Endothelial cell of umbilical vein (primary cell): ENCODE measurements at regions not wholly inside any gene's neighbourhood (a gene's known extent, or its start where the extent isn't known, plus 50 kb on each side); places are given as distances from the start of the nearest gene placed in this dataset.

ENCODE experiments used
- BruUV-seq: library from RNA; stranded (reverse); fragments of 400-500 nt; replicated peaks from 2 replicates; lab custom pipeline; 2021; lab: Mats Ljungman, UMichigan
- CTCF ChIA-PET: fragments of 300-600, 350-600 bp; sonication (Branson Sonifier 250); formaldehyde crosslinking; loops from one replicate; lab custom pipeline; 2021; ENCODE audit warnings: antibody characterized with exemption, inconsistent platforms; lab: Charles Lee
- POLR2A ChIA-PET: fragments of 300-600, 350-600 bp; sonication (Branson Sonifier 250); formaldehyde crosslinking; loops from one replicate; lab custom pipeline; 2021; ENCODE audit warnings: antibody characterized with exemption, inconsistent platforms; lab: Charles Lee
- DNase-seq: peaks from one replicate; pipeline ENCODE4 v3.0.0-alpha.2; 2011; ENCODE audit warnings: low read depth, low spot score
- FAIRE-seq: peaks from 2 replicates; lab custom pipeline; 2011; peaks lifted over from hg19 to GRCh38; lab: Jason Lieb, UNC
- H2AFZ ChIP-seq: 2 replicates; pipeline ENCODE4 v1.6.0; 2012; ENCODE audit warnings: low read depth, low read length, control low read depth, inconsistent platforms
- H3K27ac ChIP-seq: 2 replicates; pipeline ENCODE4 v1.5.1; 2011; ENCODE audit warnings: low read depth, mild to moderate bottlenecking, control low read depth, low read length, moderate library complexity; ENCODE audit not compliant: insufficient read depth
- H3K27me3 ChIP-seq, 2 experiments: 2 replicates each; pipeline versions ENCODE4 v1.6.0 to v1.6.1; 2011; ENCODE audit warnings: low read length in 2 of 2, mixed read lengths in 1 of 2; ENCODE audit not compliant: control insufficient read depth in 2 of 2, insufficient read depth in 2 of 2
- H3K36me3 ChIP-seq, 2 experiments: 2 replicates in 1 of 2; 3 replicates in 1 of 2; pipeline ENCODE4 v1.5.1; 2011; ENCODE audit warnings: low read length in 2 of 2, mild to moderate bottlenecking in 1 of 2, moderate library complexity in 1 of 2; ENCODE audit not compliant: control insufficient read depth in 2 of 2, insufficient read depth in 2 of 2; ENCODE audit errors: extremely low read depth in 1 of 2
- H3K4me1 ChIP-seq: 3 replicates; pipeline ENCODE4 v1.5.1; 2011; ENCODE audit warnings: mild to moderate bottlenecking, low read length; ENCODE audit not compliant: control insufficient read depth, insufficient read depth; ENCODE audit errors: extremely low read depth
- H3K4me2 ChIP-seq: 2 replicates; pipeline ENCODE4 v1.6.1; 2011; ENCODE audit warnings: low read length, control low read depth, mixed read lengths; ENCODE audit not compliant: insufficient read depth
- H3K4me3 ChIP-seq, 3 experiments: fragments of 200-600 bp in 1 of 3; sonication (generic), shearing (Covaris generic) in 1 of 3; replicated peaks in 1 of 3; 2 replicates each; pipeline ENCODE4 v1.5.1; 2011 to 2016; ENCODE audit warnings: control low read depth in 3 of 3, low read length in 3 of 3, mild to moderate bottlenecking in 2 of 3, inconsistent platforms in 1 of 3, low read depth in 1 of 3, moderate library complexity in 1 of 3; ENCODE audit not compliant: insufficient read depth in 1 of 3
- H3K79me2 ChIP-seq: 2 replicates; pipeline ENCODE4 v1.6.0; 2012; ENCODE audit warnings: low read length, inconsistent platforms; ENCODE audit not compliant: control insufficient read depth, insufficient read depth
- H3K9ac ChIP-seq: replicated peaks from 2 replicates; pipeline ENCODE3; 2011; ENCODE audit warnings: low read length, control low read depth; ENCODE audit not compliant: insufficient read depth; ENCODE audit errors: extremely low read depth
- H3K9me1 ChIP-seq: replicated peaks from 3 replicates; pipeline ENCODE4 v1.6.0; 2011; ENCODE audit warnings: mild to moderate bottlenecking, low read length; ENCODE audit not compliant: control insufficient read depth, insufficient read depth; ENCODE audit errors: extremely low read depth
- H3K9me3 ChIP-seq: replicated peaks from 2 replicates; pipeline ENCODE4 v1.5.1; 2012; ENCODE audit warnings: low read length, inconsistent platforms; ENCODE audit not compliant: control insufficient read depth, insufficient read depth
- H4K20me1 ChIP-seq: replicated peaks from 2 replicates; pipeline ENCODE3; 2011; ENCODE audit warnings: mild to moderate bottlenecking, low read length; ENCODE audit not compliant: control insufficient read depth, insufficient read depth; ENCODE audit errors: extremely low read depth
- EZH2 ChIP-seq: IDR thresholded peaks from 2 replicates; pipeline ENCODE4 v1.6.1; 2012; ENCODE audit warnings: borderline replicate concordance, low read depth, mild to moderate bottlenecking, moderate library complexity, low read length, inconsistent platforms; ENCODE audit not compliant: severe bottlenecking
- FOS ChIP-seq: IDR thresholded peaks from 2 replicates; pipeline ENCODE4 v1.6.1; 2011; ENCODE audit warnings: mild to moderate bottlenecking, low read length, moderate library complexity, borderline replicate concordance; ENCODE audit not compliant: insufficient read depth
- GATA2 ChIP-seq: IDR thresholded peaks from 2 replicates; pipeline ENCODE4 v1.7.0; 2011; ENCODE audit warnings: low read depth, mild to moderate bottlenecking, moderate library complexity, mixed read lengths, low read length; ENCODE audit not compliant: insufficient read length, insufficient read depth
- JUN ChIP-seq: IDR thresholded peaks from 2 replicates; pipeline ENCODE4 v1.6.1; 2011; ENCODE audit warnings: borderline replicate concordance, low read depth; ENCODE audit not compliant: insufficient read length, insufficient read depth
- MYC ChIP-seq: IDR thresholded peaks from one replicate; pipeline ENCODE4 v1.6.1; 2011; ENCODE audit warnings: mild to moderate bottlenecking, low read depth, low read length
- POLR2A ChIP-seq: IDR thresholded peaks from 2 replicates; pipeline ENCODE4 v1.6.1; 2012; ENCODE audit warnings: low read depth, mild to moderate bottlenecking, control low read depth, low read length
- POLR2AphosphoS5 ChIP-seq: IDR thresholded peaks from 2 replicates; pipeline ENCODE4 v1.6.1; 2012; ENCODE audit warnings: low read depth, mild to moderate bottlenecking, control low read depth, low read length, moderate library complexity; ENCODE audit not compliant: insufficient read depth
- dilution Hi-C: fragments of 300-500 bp; cut with MboI; formaldehyde crosslinking; loops from one replicate; pipeline ENCODE4 v1.15.0; 2019; ENCODE audit warnings: low sequenced_read_pairs; ENCODE audit not compliant: extremely low pct_ligation_motif_present
- intact Hi-C: fragments of 100-400 bp; cut with micrococcal nuclease; formaldehyde crosslinking; loops from one replicate; pipeline ENCODE4 v1.10.0; 2022
- TF ChIP-seq, protein P1 (sequence below), 2 donors: IDR thresholded peaks; 1 replicate in 1 of 2; 2 replicates in 1 of 2; pipeline ENCODE4 v1.5.1; 2011; ENCODE audit warnings: low read length in 2 of 2, mild to moderate bottlenecking in 2 of 2, moderate library complexity in 2 of 2, control low read depth in 1 of 2, inconsistent platforms in 1 of 2, low read depth in 1 of 2; ENCODE audit not compliant: insufficient read depth in 1 of 2; ENCODE audit errors: extremely low read depth in 1 of 2
- TF ChIP-seq, protein P2 (sequence below): IDR thresholded peaks from 2 replicates; pipeline ENCODE4 v1.6.1; 2011; ENCODE audit not compliant: insufficient read depth, insufficient read length

DNA sequence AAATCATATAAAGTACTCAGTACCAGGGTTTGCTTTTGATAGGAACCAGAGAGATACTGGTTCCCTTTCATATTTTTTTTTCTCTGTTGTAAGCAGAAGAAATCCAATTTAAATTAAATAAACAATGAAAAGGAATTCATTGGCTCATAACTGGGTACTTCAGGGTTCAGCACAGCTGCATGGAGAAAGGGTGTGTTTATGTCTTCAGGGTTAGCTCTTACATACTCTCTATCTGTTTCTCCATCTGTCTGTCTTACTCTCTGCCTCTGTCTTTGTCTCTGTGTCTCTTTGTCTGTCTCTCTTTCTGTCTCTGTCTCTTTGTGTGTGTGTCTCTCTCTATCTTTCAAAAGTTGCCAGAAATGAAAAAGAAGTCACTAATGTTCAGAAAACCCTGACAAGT, 345.9 kb downstream of the MSX2 start:
- H3K9me3 ChIP-seq = no peaks in the 10 kb centered on the region
- H3K9ac ChIP-seq = no peak overlapping the region
- ChIA-PET POLR2A (no interaction called here), CTCF (no interaction called here)
- FAIRE-seq (no peak), DNase-seq (no peak)
- TF ChIP-seq, protein P1, sequence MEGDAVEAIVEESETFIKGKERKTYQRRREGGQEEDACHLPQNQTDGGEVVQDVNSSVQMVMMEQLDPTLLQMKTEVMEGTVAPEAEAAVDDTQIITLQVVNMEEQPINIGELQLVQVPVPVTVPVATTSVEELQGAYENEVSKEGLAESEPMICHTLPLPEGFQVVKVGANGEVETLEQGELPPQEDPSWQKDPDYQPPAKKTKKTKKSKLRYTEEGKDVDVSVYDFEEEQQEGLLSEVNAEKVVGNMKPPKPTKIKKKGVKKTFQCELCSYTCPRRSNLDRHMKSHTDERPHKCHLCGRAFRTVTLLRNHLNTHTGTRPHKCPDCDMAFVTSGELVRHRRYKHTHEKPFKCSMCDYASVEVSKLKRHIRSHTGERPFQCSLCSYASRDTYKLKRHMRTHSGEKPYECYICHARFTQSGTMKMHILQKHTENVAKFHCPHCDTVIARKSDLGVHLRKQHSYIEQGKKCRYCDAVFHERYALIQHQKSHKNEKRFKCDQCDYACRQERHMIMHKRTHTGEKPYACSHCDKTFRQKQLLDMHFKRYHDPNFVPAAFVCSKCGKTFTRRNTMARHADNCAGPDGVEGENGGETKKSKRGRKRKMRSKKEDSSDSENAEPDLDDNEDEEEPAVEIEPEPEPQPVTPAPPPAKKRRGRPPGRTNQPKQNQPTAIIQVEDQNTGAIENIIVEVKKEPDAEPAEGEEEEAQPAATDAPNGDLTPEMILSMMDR (IDR thresholded peaks at IDR 0.05; ENCODE audit: extremely low read depth in 1 of 2, insufficient read depth in 1 of 2, low read depth in 1 of 2, low read length in 2 of 2) = no peak
- TF ChIP-seq POLR2AphosphoS5 (no peak), JUN (no peak), POLR2A (no peak), EZH2 (no peak), MYC (no peak), GATA2 (no peak), FOS (no peak)
- TF ChIP-seq, protein P2, sequence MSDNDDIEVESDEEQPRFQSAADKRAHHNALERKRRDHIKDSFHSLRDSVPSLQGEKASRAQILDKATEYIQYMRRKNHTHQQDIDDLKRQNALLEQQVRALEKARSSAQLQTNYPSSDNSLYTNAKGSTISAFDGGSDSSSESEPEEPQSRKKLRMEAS = no peak
- intact Hi-C loops = no loop called here
- H2AFZ ChIP-seq = no peak overlapping the region
- H3K27me3 ChIP-seq = no peaks in the 10 kb centered on the region
- no peak overlapping the region for H3K27ac ChIP-seq
- H4K20me1 ChIP-seq = no peaks in the 10 kb centered on the region
- no TSS peak for BruUV-seq
- H3K9me1 ChIP-seq = no peaks in the 10 kb centered on the region
- H3K4me3 ChIP-seq = no peak overlapping the region
- H3K36me3 ChIP-seq = no peaks in the 10 kb centered on the region
- no peaks in the 10 kb centered on the region for H3K4me1 ChIP-seq
- no peaks in the 10 kb centered on the region for H3K79me2 ChIP-seq
- no peak overlapping the region for H3K4me2 ChIP-seq
- dilution Hi-C loops = no loop called here
